Spinal cord (tissue), 9 donors: ENCODE measurements at regions not wholly inside any gene's neighbourhood (a gene's known extent, or its start where the extent isn't known, plus 50 kb on each side); places are given as distances from the start of the nearest gene placed in this dataset.

Source experiments
- DNase-seq, 6 donors: peaks; one replicate each; pipeline versions ENCODE4 v3.0.0 to v3.0.0-alpha.2; 2013 to 2015; ENCODE audit warnings: low spot score in 6 of 6, low read depth in 4 of 6
- H3K27ac ChIP-seq: one replicate; pipeline ENCODE4 v1.5.1; 2013; ENCODE audit warnings: low read depth, low read length, control low read depth
- H3K27me3 ChIP-seq: one replicate; pipeline ENCODE4 v1.6.1; 2013; ENCODE audit warnings: low read length; ENCODE audit not compliant: control insufficient read depth, insufficient read depth
- H3K36me3 ChIP-seq: one replicate; pipeline ENCODE4 v1.6.1; 2013; ENCODE audit warnings: low read length; ENCODE audit not compliant: control insufficient read depth, insufficient read depth
- H3K4me1 ChIP-seq: one replicate; pipeline ENCODE4 v1.6.1; 2013; ENCODE audit warnings: low read length; ENCODE audit not compliant: control insufficient read depth, insufficient read depth
- H3K4me3 ChIP-seq: one replicate; pipeline ENCODE4 v1.5.1; 2013; ENCODE audit warnings: low read depth, low read length, control low read depth
- H3K9me3 ChIP-seq: one replicate; pipeline ENCODE4 v1.6.1; 2013; ENCODE audit warnings: low read length; ENCODE audit not compliant: control insufficient read depth, insufficient read depth
- whole genome bisulfite sequencing: methylation state at CpG from one replicate; pipeline ENCODE4 v1.1.5; 2013; ENCODE audit warnings: missing lambda C conversion rate; ENCODE audit not compliant: insufficient coverage; 5-methylcytosine and 5-hydroxymethylcytosine counted together
- donor health status: healthy.

DNA sequence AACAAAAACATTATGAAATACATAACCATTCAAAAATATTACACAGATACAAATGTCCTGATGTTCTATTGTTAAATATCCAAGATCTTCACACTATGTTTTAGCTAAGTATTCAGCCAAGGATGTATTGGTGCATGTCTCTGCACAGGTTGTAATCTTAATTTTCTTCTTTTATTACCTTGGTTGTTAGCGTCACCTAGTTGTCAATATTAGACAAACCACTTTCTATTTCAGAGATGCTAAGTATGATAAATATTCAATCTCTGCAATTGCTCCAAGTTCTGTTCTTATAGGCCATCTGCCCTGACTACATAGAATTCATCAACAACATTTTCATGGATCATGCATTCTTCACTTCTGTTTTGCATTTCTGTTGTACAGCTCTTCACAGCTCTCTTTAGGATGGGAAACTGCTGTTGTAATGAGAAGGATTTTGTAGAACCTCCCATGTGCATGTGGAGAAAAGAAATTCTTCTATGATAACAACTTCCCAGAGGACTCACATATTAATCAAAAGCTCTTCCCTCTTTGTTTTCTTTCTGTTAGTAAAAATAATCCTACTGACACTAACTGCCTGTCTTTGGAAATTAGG, 380.1 kb downstream of the NUF2 start:
- no peaks in the 10 kb centered on the region for H3K9me3 ChIP-seq
- no peak overlapping the region for H3K4me3 ChIP-seq
- no peak overlapping the region for H3K27ac ChIP-seq
- H3K4me1 ChIP-seq: no peaks in the 10 kb centered on the region
- peak in 1 of 6 donors; percentile 57 for DNase-seq
- no peaks in the 10 kb centered on the region for H3K36me3 ChIP-seq
- H3K27me3 ChIP-seq: no peaks in the 10 kb centered on the region
- no CpG with 5 or more reads among the region's 1 CpG for WGBS

DNA sequence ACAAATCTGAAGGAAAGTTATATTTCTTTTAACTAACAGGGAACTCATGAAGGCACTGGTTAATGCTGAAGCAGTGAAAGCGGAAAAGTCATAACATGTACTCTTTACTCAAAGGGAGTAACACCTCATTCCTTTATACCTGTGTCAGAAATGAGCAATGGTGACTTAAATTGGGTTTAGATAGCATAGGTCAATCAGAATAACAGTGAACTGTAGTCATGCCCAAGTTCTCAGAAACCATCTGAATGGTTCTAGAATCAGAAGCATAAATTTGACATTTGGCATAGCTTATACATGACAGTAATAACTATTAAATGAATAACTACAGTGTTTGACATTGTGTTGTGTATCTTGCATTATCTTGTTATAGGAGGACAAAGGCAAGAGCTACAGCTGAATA, 382.0 kb downstream of the NUF2 start:
- no peaks in the 10 kb centered on the region for H3K36me3 ChIP-seq
- no peak for DNase-seq
- H3K4me3 ChIP-seq: no peak overlapping the region
- H3K9me3 ChIP-seq: no peaks in the 10 kb centered on the region
- no peaks in the 10 kb centered on the region for H3K4me1 ChIP-seq
- H3K27ac ChIP-seq: no peak overlapping the region
- no CpG with 5 or more reads among the region's 1 CpG for WGBS
- no peaks in the 10 kb centered on the region for H3K27me3 ChIP-seq

DNA sequence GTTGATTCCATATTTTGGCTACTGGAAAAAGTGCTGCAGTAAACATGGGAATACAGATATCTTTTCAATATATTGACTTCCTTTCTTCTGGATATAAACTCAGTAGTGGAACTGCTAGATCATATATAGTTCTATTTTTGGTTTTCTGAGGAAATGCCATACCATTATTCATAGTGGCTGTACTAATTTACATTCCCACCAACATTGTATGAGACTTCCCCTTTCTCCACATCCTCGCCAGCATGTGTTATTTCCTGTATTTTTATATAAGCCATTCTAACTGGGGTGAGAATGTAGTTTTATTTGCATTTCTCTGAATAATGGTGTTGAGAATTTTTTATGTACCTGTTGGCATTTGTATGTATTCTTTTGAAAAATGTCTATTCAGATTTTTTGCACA, 385.2 kb downstream of the NUF2 start:
- H3K27me3 ChIP-seq: no peaks in the 10 kb centered on the region
- no peaks in the 10 kb centered on the region for H3K4me1 ChIP-seq
- DNase-seq: no peak
- no peaks in the 10 kb centered on the region for H3K36me3 ChIP-seq
- WGBS: no CpG with 5 or more reads among the region's 1 CpG
- no peaks in the 10 kb centered on the region for H3K9me3 ChIP-seq
- no peak overlapping the region for H3K27ac ChIP-seq
- H3K4me3 ChIP-seq: no peak overlapping the region

DNA sequence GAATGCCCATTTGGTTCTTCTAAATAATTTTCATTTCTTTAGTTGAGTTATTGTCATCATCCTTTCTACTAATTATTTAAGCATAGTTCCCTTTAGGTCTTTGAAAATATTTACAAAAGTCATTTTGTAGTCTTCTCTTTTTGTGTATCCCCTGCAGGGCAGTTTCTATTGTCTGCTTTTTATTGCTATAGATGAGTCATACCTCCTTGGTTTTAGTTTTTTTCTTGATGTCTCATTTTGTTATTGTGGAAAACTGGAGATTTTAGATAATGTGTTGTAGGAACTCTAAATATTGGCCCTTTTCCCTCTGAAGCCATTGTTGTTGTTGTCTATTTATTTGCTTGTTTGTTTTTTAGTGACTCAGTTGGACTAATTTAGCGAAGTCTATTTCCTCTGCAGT, 387.9 kb downstream of the NUF2 start:
- Histone ChIP-seq H3K4me3 (no peak overlapping the region), H3K36me3 (no peaks in the 10 kb centered on the region), H3K27me3 (no peaks in the 10 kb centered on the region), H3K27ac (no peak overlapping the region), H3K9me3 (no peaks in the 10 kb centered on the region), H3K4me1 (no peaks in the 10 kb centered on the region)
- WGBS: no CpG with 5 or more reads among the region's 1 CpG
- DNase-seq: no peak

DNA sequence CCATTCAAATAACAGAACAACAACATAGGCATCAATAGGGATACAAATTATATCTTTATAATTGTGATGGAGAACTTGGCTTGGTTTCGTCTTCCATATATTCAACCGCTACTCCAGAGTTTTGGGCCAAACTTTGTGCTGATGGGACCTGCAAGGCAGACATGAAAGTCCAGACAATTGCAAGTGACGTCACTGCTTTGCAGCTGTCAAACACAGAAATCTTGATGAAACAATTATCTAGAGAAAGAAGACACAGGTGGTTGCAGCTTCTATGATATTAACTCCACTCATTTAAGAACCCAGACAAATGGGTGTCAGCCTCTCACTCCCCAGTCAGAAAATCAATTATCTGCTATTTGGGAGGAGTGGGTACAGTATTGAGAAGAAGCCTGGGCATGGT, 390.6 kb downstream of the NUF2 start:
- H3K9me3 ChIP-seq: no peaks in the 10 kb centered on the region
- DNase-seq: no peak
- H3K27me3 ChIP-seq: no peaks in the 10 kb centered on the region
- no CpG with 5 or more reads among the region's 3 CpGs for WGBS
- no peaks in the 10 kb centered on the region for H3K36me3 ChIP-seq
- no peaks in the 10 kb centered on the region for H3K4me1 ChIP-seq
- no peak overlapping the region for H3K27ac ChIP-seq
- no peak overlapping the region for H3K4me3 ChIP-seq

DNA sequence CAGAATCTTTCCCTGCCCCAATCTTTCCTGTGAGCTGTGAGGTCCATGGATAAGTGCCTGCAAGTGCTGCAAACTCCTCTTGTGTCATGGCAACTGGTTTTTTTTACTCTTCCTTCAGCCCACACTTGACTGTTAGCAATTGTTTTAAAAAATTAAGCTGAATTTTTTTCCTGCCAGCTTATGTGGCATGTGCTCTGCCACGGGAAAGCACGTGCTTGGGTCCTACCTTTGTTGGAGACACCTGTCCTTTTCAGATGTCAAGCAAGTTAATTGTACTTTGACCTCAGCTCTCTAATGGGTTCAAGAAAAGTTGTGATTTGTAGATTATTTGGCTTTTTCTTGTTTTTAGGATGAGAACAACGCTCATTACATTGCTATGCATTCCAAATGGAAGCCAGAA, 398.5 kb downstream of the NUF2 start:
- WGBS: 87% methylated on average over 3 of the region's 3 CpGs
- Histone ChIP-seq H3K9me3 (peaks cover 6% of the 10 kb centered on the region), H3K4me3 (no peak overlapping the region), H3K36me3 (no peaks in the 10 kb centered on the region), H3K27me3 (no peaks in the 10 kb centered on the region), H3K27ac (no peak overlapping the region), H3K4me1 (no peaks in the 10 kb centered on the region)
- no peak for DNase-seq

DNA sequence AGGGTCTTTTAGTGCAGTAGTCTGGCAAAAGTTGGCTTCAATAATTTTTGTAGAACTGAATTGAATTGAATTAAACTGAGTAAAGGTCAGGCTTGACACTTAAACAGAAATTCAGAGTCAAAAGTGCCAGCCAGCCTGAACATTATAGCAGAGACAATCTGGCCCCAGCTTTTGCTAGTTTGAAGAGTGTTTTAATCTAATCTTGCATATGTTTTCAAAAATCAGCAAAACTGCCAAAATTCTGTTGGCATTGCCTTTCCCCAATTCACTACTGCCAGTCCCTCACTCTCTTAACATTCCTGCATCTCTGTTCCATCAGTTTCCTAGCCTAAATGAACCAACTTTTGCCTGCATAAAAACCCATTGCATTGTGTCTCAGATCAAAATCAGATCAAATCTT, 403.8 kb downstream of the NUF2 start:
- Histone ChIP-seq H3K27me3 (no peaks in the 10 kb centered on the region), H3K4me1 (no peaks in the 10 kb centered on the region), H3K9me3 (no peaks in the 10 kb centered on the region), H3K36me3 (no peaks in the 10 kb centered on the region), H3K4me3 (no peak overlapping the region), H3K27ac (no peak overlapping the region)
- DNase-seq: peak in 1 of 6 donors; percentile 91

DNA sequence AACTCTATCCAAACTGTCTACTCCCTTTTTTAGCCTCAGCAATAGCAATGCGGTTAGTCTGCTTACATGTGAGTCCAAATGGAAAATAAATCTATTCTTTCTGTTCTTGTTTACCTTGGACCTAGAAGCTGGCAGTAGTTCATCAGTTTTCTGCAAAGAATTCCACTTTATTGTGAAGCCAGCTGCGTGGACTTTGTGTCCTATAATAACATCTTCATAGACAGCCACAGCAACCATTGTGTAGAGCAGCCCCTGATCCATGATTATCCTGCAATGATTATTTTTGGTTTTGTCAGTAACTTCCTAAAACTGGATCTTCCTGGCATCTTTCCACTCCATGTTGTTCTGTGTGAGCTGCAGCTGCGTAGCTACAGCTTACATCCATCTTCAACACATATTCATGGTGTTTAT, 408.7 kb downstream of the NUF2 start:
- H3K4me3 ChIP-seq: no peak overlapping the region
- DNase-seq: peak in 3 of 6 donors; percentile 5 to 79 (median 24)
- no peaks in the 10 kb centered on the region for H3K36me3 ChIP-seq
- no peaks in the 10 kb centered on the region for H3K9me3 ChIP-seq
- H3K27me3 ChIP-seq: no peaks in the 10 kb centered on the region
- peak overlapping the region; percentile 8 for H3K27ac ChIP-seq
- no peaks in the 10 kb centered on the region for H3K4me1 ChIP-seq
- WGBS: 35% methylated on average over 2 of the region's 3 CpGs

DNA sequence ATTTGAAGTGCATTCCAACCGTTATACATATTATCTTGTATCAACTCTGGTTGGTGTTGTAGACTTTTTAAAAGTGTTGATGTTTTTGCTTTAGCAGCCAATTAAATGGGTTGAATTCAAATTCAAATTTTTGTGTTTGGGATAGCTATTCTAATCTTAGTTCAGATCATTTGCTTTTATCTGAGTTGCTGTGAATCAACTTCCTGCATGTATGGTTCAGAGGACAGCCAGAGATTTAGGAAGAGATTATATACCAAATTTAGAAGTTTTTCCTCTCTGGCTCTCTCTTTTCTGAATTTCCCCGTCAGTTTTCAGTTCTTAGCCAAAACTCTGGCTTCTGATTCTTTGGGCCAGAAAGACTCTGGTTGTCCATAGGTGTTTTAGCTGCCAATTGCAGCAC, 415.5 kb downstream of the NUF2 start:
- H3K9me3 ChIP-seq: no peaks in the 10 kb centered on the region
- H3K27me3 ChIP-seq: no peaks in the 10 kb centered on the region
- H3K27ac ChIP-seq: no peak overlapping the region
- no peak for DNase-seq
- WGBS: 86% methylated on average over 1 of the region's 2 CpGs
- H3K36me3 ChIP-seq: no peaks in the 10 kb centered on the region
- H3K4me1 ChIP-seq: no peaks in the 10 kb centered on the region
- H3K4me3 ChIP-seq: no peak overlapping the region

DNA sequence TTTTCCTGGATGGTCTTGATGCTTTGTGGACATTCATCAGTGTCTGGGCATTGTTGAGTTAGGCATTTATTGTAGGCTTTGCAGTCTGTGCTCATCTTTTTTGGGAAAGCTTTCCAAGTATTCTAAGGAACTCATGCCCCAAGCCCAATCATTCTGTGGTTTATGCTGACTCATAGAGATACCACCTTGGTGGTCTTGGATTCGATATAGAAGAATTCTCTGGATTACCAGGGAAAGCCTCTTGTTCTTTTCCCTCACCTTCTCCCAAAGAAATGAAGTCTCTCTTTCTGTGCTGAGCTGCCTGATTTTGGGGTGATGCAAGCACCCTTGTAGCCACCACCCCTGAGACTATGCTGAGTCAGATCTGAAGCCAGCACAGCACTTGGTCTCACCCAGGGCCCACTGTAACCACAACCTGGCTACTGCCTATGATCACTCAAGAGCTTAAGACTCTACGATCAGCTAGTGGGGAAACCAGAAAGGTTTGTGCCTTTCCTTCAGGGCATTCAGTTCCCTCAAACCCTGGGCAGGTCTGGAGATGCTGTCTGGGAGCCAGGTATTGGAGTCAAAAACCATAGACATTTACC, 422.6 kb downstream of the NUF2 start:
- Histone ChIP-seq H3K9me3 (no peaks in the 10 kb centered on the region), H3K36me3 (no peaks in the 10 kb centered on the region), H3K4me1 (no peaks in the 10 kb centered on the region), H3K27ac (no peak overlapping the region), H3K4me3 (no peak overlapping the region), H3K27me3 (no peaks in the 10 kb centered on the region)
- WGBS: 100% methylated on average over 1 of the region's 2 CpGs
- DNase-seq: no peak
